Caco-2 (cell line): ENCODE measurements at regions not wholly inside any gene's neighbourhood (a gene's known extent, or its start where the extent isn't known, plus 50 kb on each side); places are given as distances from the start of the nearest gene placed in this dataset.

Experiments used
- BruUV-seq: library from RNA; stranded (reverse); fragments of 400-500 nt; replicated peaks from 2 replicates; lab custom pipeline; 2021; lab: Mats Ljungman, UMichigan
- CTCF ChIA-PET: fragments of 300-600 bp; sonication (Branson Sonifier 250); formaldehyde crosslinking; loops from one replicate; lab custom pipeline; 2022; ENCODE audit warnings: antibody characterized with exemption; lab: Charles Lee
- POLR2A ChIA-PET: fragments of 300-600 bp; sonication (Branson Sonifier 250); formaldehyde crosslinking; loops from one replicate; lab custom pipeline; 2022; ENCODE audit warnings: antibody characterized with exemption; lab: Charles Lee
- DNase-seq, 2 experiments: peaks; one replicate each; pipeline versions ENCODE4 v3.0.0 to v3.0.0-alpha.2; 2020 to 2022
- H3K27me3 ChIP-seq: replicated peaks from 2 replicates; pipeline ENCODE4 v1.6.0; 2011; ENCODE audit warnings: low read length; ENCODE audit not compliant: control insufficient read depth, insufficient read depth
- H3K36me3 ChIP-seq: 2 replicates; pipeline ENCODE4 v1.5.1; 2011; ENCODE audit warnings: low read length; ENCODE audit not compliant: control insufficient read depth, insufficient read depth
- H3K4me1 ChIP-seq: fragments of 250-450 bp; sonication (Bioruptor Pico); 2 replicates; pipeline ENCODE4 v1.5.1; 2020; ENCODE audit warnings: mild to moderate bottlenecking
- H3K4me3 ChIP-seq: 2 replicates; pipeline ENCODE4 v1.5.1; 2011; ENCODE audit warnings: low read depth, mild to moderate bottlenecking, control low read depth, low read length
- H3K9me3 ChIP-seq: fragments of 250-450 bp; sonication (Bioruptor Pico); 2 replicates; pipeline ENCODE4 v1.5.1; 2020; ENCODE audit warnings: mild to moderate bottlenecking, moderate library complexity
- H3K27ac Mint-ChIP-seq: one replicate; pipeline ENCODE4 v1.8.0; 2022; ENCODE audit warnings: mixed read lengths; ENCODE audit not compliant: unreplicated experiment
- H3K27me3 Mint-ChIP-seq: one replicate; pipeline ENCODE4 v1.8.0; 2022; ENCODE audit warnings: mixed read lengths; ENCODE audit not compliant: insufficient read depth, unreplicated experiment
- H3K36me3 Mint-ChIP-seq: one replicate; pipeline ENCODE4 v1.8.0; 2022; ENCODE audit warnings: mild to moderate bottlenecking, mixed read lengths; ENCODE audit not compliant: insufficient read depth, unreplicated experiment
- H3K4me1 Mint-ChIP-seq: one replicate; pipeline ENCODE4 v1.8.0; 2022; ENCODE audit warnings: low read depth, mixed read lengths; ENCODE audit not compliant: unreplicated experiment
- H3K4me3 Mint-ChIP-seq: one replicate; pipeline ENCODE4 v1.8.0; 2022; ENCODE audit warnings: mild to moderate bottlenecking, moderate library complexity, mixed read lengths; ENCODE audit not compliant: unreplicated experiment
- H3K9me3 Mint-ChIP-seq: one replicate; pipeline ENCODE4 v1.8.0; 2022; ENCODE audit warnings: mixed read lengths; ENCODE audit not compliant: unreplicated experiment
- intact Hi-C: fragments of 100-400 bp; cut with micrococcal nuclease; formaldehyde crosslinking; loops from one replicate; pipeline ENCODE4 v1.10.0; 2022; ENCODE audit not compliant: unreplicated experiment
- TF ChIP-seq, protein P1 (sequence below), 2 experiments: fragments of 200-600 bp in 1 of 2; IDR thresholded peaks; 1 replicate in 1 of 2; 2 replicates in 1 of 2; pipeline versions ENCODE4 v1.5.1 to v1.8.0; 2011 to 2022; ENCODE audit warnings: antibody characterized with exemption in 1 of 2, control low read depth in 1 of 2, inconsistent platforms in 1 of 2, low read depth in 1 of 2, low read length in 1 of 2, mild to moderate bottlenecking in 1 of 2, moderate library complexity in 1 of 2; ENCODE audit not compliant: insufficient read depth in 1 of 2, severe bottlenecking in 1 of 2, unreplicated experiment in 1 of 2

DNA sequence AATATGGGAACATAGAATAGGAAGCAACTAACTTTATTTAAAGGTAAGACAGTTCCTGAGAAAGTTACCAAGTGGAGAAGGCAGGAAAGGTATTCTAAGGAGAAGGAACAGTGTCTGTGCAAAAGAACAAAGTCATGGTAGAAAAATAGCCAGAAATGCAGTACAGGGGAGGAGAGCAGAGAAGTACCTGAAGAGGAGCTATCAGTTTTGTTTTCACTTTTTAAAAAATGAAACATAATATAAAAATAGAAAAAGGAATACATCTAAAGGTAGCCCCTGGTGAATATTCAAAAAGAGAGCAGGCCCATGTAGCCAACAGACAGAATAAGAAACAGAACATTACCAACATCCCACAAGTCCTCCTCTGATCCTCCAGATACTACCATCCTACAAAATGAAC, 408.7 kb downstream of the ADAMTS20 start:
- ChIA-PET CTCF (no interaction called here), POLR2A (no interaction called here)
- TF ChIP-seq, protein P1, sequence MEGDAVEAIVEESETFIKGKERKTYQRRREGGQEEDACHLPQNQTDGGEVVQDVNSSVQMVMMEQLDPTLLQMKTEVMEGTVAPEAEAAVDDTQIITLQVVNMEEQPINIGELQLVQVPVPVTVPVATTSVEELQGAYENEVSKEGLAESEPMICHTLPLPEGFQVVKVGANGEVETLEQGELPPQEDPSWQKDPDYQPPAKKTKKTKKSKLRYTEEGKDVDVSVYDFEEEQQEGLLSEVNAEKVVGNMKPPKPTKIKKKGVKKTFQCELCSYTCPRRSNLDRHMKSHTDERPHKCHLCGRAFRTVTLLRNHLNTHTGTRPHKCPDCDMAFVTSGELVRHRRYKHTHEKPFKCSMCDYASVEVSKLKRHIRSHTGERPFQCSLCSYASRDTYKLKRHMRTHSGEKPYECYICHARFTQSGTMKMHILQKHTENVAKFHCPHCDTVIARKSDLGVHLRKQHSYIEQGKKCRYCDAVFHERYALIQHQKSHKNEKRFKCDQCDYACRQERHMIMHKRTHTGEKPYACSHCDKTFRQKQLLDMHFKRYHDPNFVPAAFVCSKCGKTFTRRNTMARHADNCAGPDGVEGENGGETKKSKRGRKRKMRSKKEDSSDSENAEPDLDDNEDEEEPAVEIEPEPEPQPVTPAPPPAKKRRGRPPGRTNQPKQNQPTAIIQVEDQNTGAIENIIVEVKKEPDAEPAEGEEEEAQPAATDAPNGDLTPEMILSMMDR (IDR thresholded peaks at IDR 0.05; ENCODE audit: insufficient read depth in 1 of 2, low read depth in 1 of 2, low read length in 1 of 2, severe bottlenecking in 1 of 2, unreplicated experiment in 1 of 2), result no peak
- H3K36me3 Mint-ChIP-seq, result no peaks in the 10 kb centered on the region
- Histone ChIP-seq H3K9me3 (no peaks in the 10 kb centered on the region), H3K27me3 (no peaks in the 10 kb centered on the region), H3K4me1 (no peaks in the 10 kb centered on the region), H3K4me3 (no peak overlapping the region), H3K36me3 (no peaks in the 10 kb centered on the region)
- no peak overlapping the region for H3K4me3 Mint-ChIP-seq
- H3K9me3 Mint-ChIP-seq, result no peaks in the 10 kb centered on the region
- H3K4me1 Mint-ChIP-seq, result no peaks in the 10 kb centered on the region
- H3K27me3 Mint-ChIP-seq, result no peaks in the 10 kb centered on the region
- no peak for DNase-seq
- H3K27ac Mint-ChIP-seq, result no peak overlapping the region
- intact Hi-C loops, result no loop called here
- BruUV-seq, result no TSS peak

DNA sequence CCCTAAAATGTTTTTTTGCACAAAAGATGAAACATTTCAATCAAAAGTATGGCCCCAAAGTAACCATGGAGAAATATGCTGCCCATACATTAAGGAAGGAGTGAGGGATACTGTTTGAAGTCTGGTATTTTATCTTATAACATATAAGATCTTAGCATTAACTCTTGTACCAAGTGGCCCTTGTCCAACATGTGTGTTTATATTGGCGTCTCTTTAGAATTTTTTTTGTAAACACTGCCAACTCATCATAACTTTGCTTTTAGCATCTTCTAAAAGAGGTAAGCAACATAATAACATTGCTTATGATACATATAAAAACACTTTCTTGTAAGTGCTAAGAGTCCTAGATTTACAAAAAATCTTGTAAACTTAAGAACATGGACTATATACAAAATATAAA, 419.7 kb downstream of the ADAMTS20 start:
- H3K27me3 ChIP-seq, result no peaks in the 10 kb centered on the region
- peaks cover 7% of the 10 kb centered on the region for H3K9me3 Mint-ChIP-seq
- peaks cover 14% of the 10 kb centered on the region for H3K4me1 Mint-ChIP-seq
- no peaks in the 10 kb centered on the region for H3K36me3 Mint-ChIP-seq
- H3K9me3 ChIP-seq, result peaks cover 6% of the 10 kb centered on the region; the same call in 1 of the 2 replicates
- no peak for DNase-seq
- ChIA-PET POLR2A (no interaction called here), CTCF (no interaction called here)
- no peak overlapping the region for H3K27ac Mint-ChIP-seq
- TF ChIP-seq, protein P1 (IDR thresholded peaks at IDR 0.05; ENCODE audit: insufficient read depth in 1 of 2, low read depth in 1 of 2, low read length in 1 of 2, severe bottlenecking in 1 of 2, unreplicated experiment in 1 of 2), result no peak
- peaks cover 10% of the 10 kb centered on the region for H3K4me1 ChIP-seq
- no peak overlapping the region for H3K4me3 Mint-ChIP-seq
- intact Hi-C loops, result no loop called here
- no peaks in the 10 kb centered on the region for H3K27me3 Mint-ChIP-seq
- H3K4me3 ChIP-seq, result no peak overlapping the region
- H3K36me3 ChIP-seq, result no peaks in the 10 kb centered on the region
- no TSS peak for BruUV-seq

DNA sequence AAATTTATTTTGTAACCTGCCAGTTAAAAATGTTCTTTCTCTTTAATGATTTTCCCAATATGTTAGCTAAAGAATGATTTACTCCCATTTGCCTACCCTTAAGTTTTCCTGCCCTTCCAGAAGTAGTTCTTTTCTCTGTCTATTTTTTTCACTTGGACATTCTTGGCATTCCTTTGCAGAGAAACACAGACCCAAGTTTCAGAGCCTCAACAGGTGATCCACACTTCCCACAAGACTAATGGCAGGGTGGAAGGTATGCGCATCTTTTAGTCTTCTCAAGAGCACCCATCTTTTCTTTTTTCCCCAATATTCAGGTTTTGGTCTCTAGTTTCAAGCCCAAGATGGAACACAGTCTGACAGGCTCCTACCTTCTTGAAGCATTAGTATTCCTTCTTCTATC, 420.7 kb downstream of the ADAMTS20 start:
- peaks cover 10% of the 10 kb centered on the region for H3K4me1 ChIP-seq
- DNase-seq, result no peak
- Mint-ChIP-seq H3K36me3 (no peaks in the 10 kb centered on the region), H3K27me3 (no peaks in the 10 kb centered on the region), H3K4me1 (peaks cover 14% of the 10 kb centered on the region), H3K27ac (no peak overlapping the region), H3K4me3 (no peak overlapping the region), H3K9me3 (peaks cover 7% of the 10 kb centered on the region)
- ChIA-PET POLR2A (interaction anchor here (0.6 kb wide), 1 partner anchor 14 kb away, joined by 3 read pairs; no protein-coding TSS in a partner anchor), CTCF (no interaction called here)
- no TSS peak for BruUV-seq
- TF ChIP-seq, protein P1 (IDR thresholded peaks at IDR 0.05; ENCODE audit: insufficient read depth in 1 of 2, low read depth in 1 of 2, low read length in 1 of 2, severe bottlenecking in 1 of 2, unreplicated experiment in 1 of 2), result no peak
- peaks cover 6% of the 10 kb centered on the region; the same call in 1 of the 2 replicates for H3K9me3 ChIP-seq
- intact Hi-C loops, result no loop called here
- no peaks in the 10 kb centered on the region for H3K27me3 ChIP-seq
- no peaks in the 10 kb centered on the region for H3K36me3 ChIP-seq
- H3K4me3 ChIP-seq, result no peak overlapping the region
